ENCODE measurements at regions not wholly inside any gene's neighbourhood (a gene's known extent, or its start where the extent isn't known, plus 50 kb on each side); places are given as distances from the start of the nearest gene placed in this dataset.
"Not testable (repeated sequence)": the region's sequence is repeated elsewhere in the genome, so short reads cannot be mapped to it uniquely, and the experiment has no call there.

- DNase-seq, result no peak
These were observed 401.4 kb upstream of the C16orf82 start for GRCh38 chr16:26665166-26665939.

- DNase-seq, result no peak
These were observed 400.2 kb upstream of the C16orf82 start for GRCh38 chr16:26666486-26666885.

GRCh38 chr16:26667307-26667706 lies 399.4 kb upstream of the C16orf82 start:
- no peak for DNase-seq

- DNase-seq, result no peak
These were observed 398.7 kb upstream of the C16orf82 start for GRCh38 chr16:26668026-26668425.

GRCh38 chr16:26672206-26672605 lies 394.5 kb upstream of the C16orf82 start:
- DNase-seq, result no peak

- no peak for DNase-seq
These were observed 393.7 kb upstream of the C16orf82 start for GRCh38 chr16:26673011-26673410.

GRCh38 chr16:26680671-26681070 lies 386.1 kb upstream of the C16orf82 start:
- DNase-seq, result no peak

GRCh38 chr16:26688105-26688504 lies 378.6 kb upstream of the C16orf82 start:
- DNase-seq, result no peak

GRCh38 chr16:26688699-26689098 lies 378.0 kb upstream of the C16orf82 start:
- DNase-seq, result no peak

- no peak for DNase-seq
These were observed 374.1 kb upstream of the C16orf82 start for GRCh38 chr16:26692658-26693057.

- no peak for DNase-seq
These were observed 368.9 kb upstream of the C16orf82 start for GRCh38 chr16:26697807-26698206.

- DNase-seq, result no peak
These were observed 366.5 kb upstream of the C16orf82 start for GRCh38 chr16:26700250-26700649.

- DNase-seq, result peak; percentile 23
These were observed 365.4 kb upstream of the C16orf82 start for GRCh38 chr16:26701243-26701886.

- no peak for DNase-seq
These were observed 361.4 kb upstream of the C16orf82 start for GRCh38 chr16:26705346-26705745.

- no peak for DNase-seq
These were observed 358.3 kb upstream of the C16orf82 start for GRCh38 chr16:26708428-26708827.

- DNase-seq, result peak; percentile 26
These were observed 357.6 kb upstream of the C16orf82 start for GRCh38 chr16:26709175-26709574.

- no peak for DNase-seq
These were observed 357.0 kb upstream of the C16orf82 start for GRCh38 chr16:26709754-26710153.

- no peak for DNase-seq
These were observed 356.3 kb upstream of the C16orf82 start for GRCh38 chr16:26710450-26710849.

GRCh38 chr16:26712876-26713275 lies 353.9 kb upstream of the C16orf82 start:
- DNase-seq, result no peak

GRCh38 chr16:26715969-26716368 lies 350.8 kb upstream of the C16orf82 start:
- no peak for DNase-seq

- no peak for DNase-seq
These were observed 348.9 kb upstream of the C16orf82 start for GRCh38 chr16:26717826-26718225.

GRCh38 chr16:26721290-26721689 lies 345.4 kb upstream of the C16orf82 start:
- DNase-seq, result no peak

GRCh38 chr16:26721957-26722356 lies 344.8 kb upstream of the C16orf82 start:
- DNase-seq, result not testable (repeated sequence)

GRCh38 chr16:26724189-26724588 lies 342.5 kb upstream of the C16orf82 start:
- DNase-seq, result no peak

GRCh38 chr16:26727848-26728247 lies 338.9 kb upstream of the C16orf82 start:
- no peak for DNase-seq
